Loucy (cell line): ENCODE measurements at regions not wholly inside any gene's neighbourhood (a gene's known extent, or its start where the extent isn't known, plus 50 kb on each side); places are given as distances from the start of the nearest gene placed in this dataset.

ENCODE experiments used
- EZH2phosphoT487 ChIP-seq: fragments of 200-600 bp; IDR thresholded peaks from 2 replicates; pipeline ENCODE4 v1.6.1; 2018; ENCODE audit warnings: antibody characterized with exemption, mild to moderate bottlenecking, moderate library complexity, borderline replicate concordance
- TF ChIP-seq, protein P1 (sequence below): fragments of 200-600 bp; sonication (generic); conservative IDR thresholded peaks from 2 replicates; pipeline ENCODE4 v1.5.1; 2014; ENCODE audit warnings: mild to moderate bottlenecking, antibody characterized with exemption, low read length

DNA sequence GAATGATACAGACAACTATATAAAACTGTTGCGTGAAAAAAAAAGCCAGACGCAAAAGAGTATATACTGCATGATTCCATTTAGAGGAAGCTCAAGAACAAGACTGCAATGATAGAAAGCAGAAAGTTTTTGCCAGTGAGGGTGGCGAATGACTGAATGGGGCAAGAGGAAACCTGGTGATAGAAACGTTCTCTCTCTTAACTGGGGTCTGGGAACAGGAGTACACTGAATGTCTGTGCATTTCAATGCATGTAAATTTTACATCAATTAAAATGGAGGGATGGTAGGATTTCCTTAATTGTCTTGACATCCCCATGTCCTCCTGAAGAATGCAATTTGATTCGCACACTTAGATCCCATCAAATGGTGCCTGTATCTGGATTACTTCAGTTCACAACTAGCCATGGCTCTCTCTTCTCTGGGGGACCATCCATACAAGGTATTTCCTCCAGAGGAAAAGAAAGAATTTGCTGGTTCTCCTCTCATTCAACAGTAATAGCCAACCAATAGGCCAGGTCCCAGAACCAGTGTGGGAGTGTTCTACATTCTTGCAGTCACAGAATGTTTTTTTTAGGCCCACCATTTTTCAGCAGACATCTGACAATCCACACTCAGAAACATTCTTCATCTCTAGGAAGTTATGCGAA lies 221.0 kb upstream of the KLF14 start:
- TF ChIP-seq, protein P1, sequence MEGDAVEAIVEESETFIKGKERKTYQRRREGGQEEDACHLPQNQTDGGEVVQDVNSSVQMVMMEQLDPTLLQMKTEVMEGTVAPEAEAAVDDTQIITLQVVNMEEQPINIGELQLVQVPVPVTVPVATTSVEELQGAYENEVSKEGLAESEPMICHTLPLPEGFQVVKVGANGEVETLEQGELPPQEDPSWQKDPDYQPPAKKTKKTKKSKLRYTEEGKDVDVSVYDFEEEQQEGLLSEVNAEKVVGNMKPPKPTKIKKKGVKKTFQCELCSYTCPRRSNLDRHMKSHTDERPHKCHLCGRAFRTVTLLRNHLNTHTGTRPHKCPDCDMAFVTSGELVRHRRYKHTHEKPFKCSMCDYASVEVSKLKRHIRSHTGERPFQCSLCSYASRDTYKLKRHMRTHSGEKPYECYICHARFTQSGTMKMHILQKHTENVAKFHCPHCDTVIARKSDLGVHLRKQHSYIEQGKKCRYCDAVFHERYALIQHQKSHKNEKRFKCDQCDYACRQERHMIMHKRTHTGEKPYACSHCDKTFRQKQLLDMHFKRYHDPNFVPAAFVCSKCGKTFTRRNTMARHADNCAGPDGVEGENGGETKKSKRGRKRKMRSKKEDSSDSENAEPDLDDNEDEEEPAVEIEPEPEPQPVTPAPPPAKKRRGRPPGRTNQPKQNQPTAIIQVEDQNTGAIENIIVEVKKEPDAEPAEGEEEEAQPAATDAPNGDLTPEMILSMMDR: no peak
- TF ChIP-seq EZH2phosphoT487: no peak
